ENCODE measurements at regions not wholly inside any gene's neighbourhood (a gene's known extent, or its start where the extent isn't known, plus 50 kb on each side); places are given as distances from the start of the nearest gene placed in this dataset.
A peak's percentile ranks its signal among the peaks of the same experiment; 100 is the strongest.

GRCh38 chr9:21668516-21668915 lies 133.9 kb upstream of the MTAP start:
- DNase-seq: peak in 49 of 56 donors; percentile 3 to 82 (median 39)

- DNase-seq: no peak
Observed at GRCh38 chr9:21669701-21670100, 132.7 kb upstream of the MTAP start.

- DNase-seq: no peak
Observed at GRCh38 chr9:21670374-21670773, 132.1 kb upstream of the MTAP start.

- no peak for DNase-seq
Observed at GRCh38 chr9:21672140-21672539, 130.3 kb upstream of the MTAP start.

DNA sequence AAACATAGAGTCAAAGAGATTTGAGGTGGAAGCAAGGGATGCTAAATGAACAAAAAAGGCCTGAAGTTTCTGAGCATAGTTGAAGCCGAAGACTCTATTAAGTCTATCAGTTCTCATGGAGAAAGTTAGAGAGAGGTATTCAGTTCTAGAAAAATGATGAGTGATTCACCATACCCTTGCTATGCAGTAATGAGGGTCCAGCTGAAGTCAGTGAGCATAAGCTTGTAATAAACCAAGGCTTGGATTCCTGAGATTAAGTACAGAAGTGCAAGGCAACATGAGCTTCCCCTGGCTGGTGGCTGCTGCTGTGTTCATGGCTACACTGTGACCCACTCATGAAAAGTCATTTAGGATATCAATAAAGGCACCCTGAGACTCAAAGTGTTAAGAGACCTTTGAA lies 129.7 kb upstream of the MTAP start:
- DNase-seq: no peak

DNA sequence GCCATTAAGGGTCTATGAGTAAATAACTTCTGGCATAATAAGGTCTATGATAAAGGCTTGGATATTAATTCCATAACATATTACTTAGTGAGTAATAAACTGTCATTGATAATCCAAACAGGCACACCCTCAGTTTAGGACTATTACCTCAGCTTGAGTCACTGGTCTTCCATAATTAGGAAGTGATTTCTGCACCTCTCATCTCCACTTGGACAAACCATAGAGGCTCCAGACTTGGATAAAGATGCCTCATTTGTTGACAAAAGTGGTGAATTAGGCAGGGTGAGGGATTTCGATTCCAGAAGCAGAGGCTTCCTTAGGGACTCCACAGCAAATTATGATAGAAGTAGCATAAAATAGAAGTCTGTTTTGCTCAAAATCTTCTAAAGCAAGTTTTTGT lies 127.5 kb upstream of the MTAP start:
- no peak for DNase-seq

GRCh38 chr9:21677387-21677786 lies 125.0 kb upstream of the MTAP start:
- no peak for DNase-seq

DNA sequence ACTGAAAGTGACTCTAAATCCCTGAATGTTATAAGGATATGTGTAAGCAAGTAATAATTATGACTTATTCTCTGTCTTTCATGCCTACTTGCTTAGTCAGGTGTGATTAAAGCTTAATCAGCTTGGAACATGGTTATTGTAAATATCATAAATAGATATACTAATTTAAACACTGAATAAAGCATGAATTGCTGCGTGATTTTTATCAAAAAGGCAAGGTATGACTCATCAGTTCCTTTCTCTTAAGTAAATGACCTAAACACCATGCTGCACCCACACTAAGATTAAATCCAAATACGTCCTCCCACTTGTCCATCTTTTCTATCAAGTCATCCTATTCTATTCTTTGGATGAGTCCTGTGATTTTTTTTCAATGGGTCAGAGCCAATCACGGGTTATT lies 124.6 kb upstream of the MTAP start:
- no peak for DNase-seq

- DNase-seq: no peak
Observed at GRCh38 chr9:21679432-21679831, 123.0 kb upstream of the MTAP start.

- DNase-seq: no peak
Observed at GRCh38 chr9:21680590-21680989, 121.8 kb upstream of the MTAP start.

DNA sequence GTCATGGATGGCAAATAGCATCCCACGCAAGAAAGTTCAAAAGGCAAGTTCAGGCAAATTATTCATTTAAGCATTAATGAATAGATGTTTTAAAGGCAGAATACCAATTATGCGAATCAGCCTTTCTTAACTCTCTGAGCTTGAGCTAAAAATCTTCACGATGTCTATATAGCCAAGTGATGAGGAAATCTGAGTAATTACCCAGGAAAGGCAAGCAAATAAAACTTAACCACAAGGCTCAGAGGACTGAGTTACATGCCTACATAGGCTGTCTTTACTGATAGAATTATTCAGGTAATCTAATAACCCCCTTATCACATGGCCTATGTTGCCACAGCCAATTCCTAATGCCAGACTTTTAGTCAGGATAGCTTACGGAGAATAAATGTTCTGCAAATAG lies 120.8 kb upstream of the MTAP start:
- no peak for DNase-seq

DNA sequence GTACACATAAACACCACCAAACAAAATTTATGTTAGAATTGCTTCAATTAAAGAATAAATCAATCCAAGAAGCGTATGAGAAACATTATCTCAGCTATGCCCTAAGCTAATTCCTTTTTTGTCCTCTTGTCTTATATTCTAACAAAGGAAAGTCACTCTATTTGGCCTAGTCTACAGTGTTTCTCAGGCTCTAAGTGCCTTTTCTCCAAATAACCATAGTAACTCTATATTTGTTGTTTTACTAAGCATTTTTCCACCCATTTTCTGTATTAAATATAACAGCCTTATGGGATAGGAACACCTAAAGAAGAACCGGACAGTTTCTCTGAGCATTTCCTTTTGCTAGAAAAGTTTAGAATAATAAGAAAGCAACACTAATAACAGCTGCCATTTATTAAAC lies 120.1 kb upstream of the MTAP start:
- DNase-seq: no peak

DNA sequence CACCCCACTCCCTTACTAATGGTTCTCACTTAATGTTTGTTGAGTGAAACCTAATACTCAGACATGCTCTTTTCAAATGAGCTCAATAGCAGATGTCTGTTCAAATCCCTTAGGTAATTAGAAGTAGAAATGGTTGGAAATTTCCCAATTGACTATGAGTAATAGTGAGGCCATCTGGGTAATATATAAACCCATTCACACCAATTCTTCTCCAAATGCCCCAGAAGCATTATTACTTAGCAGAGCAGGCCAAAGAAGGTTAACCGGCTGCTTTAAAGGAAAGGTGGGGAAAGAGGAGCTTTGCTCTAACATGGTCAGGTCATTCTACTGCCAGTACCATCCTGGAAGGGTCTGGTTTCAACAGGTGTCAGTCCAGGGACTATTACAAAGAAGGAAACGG lies 119.5 kb upstream of the MTAP start:
- DNase-seq: no peak

- no peak for DNase-seq
Observed at GRCh38 chr9:21683484-21684175, 118.8 kb upstream of the MTAP start.

GRCh38 chr9:21684231-21684630 lies 118.2 kb upstream of the MTAP start:
- DNase-seq: no peak

GRCh38 chr9:21684831-21685362 lies 117.5 kb upstream of the MTAP start:
- DNase-seq: no peak

GRCh38 chr9:21685502-21685901 lies 116.9 kb upstream of the MTAP start:
- no peak for DNase-seq

- DNase-seq: no peak
Observed at GRCh38 chr9:21686738-21687137, 115.7 kb upstream of the MTAP start.

GRCh38 chr9:21687351-21687750 lies 115.1 kb upstream of the MTAP start:
- DNase-seq: no peak

GRCh38 chr9:21688108-21689102 lies 114.0 kb upstream of the MTAP start:
- peak in 9 of 56 donors; percentile 5 to 50 (median 5) for DNase-seq

- no peak for DNase-seq
Observed at GRCh38 chr9:21689854-21690253, 112.6 kb upstream of the MTAP start.

DNA sequence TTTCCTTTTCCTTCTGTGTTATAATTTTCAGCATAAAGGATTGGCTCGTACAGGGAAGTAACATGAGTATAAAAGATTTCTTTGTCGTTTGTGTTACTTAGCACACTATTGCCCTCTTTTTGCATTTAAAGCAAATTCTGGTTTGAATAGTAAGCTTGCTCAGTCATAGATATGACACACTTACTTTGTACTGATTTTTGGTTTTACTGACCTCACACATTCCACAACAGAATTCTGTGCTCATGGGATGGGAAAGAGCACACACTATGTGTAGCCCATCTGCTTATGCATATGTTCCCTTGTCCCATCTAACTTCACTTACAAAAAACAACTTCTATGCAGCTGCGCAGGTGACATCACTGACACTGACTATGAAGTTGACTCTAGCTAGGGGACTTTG lies 111.9 kb upstream of the MTAP start:
- DNase-seq: no peak
